Sigmoid colon (tissue), 4 donors: ENCODE measurements at regions not wholly inside any gene's neighbourhood (a gene's known extent, or its start where the extent isn't known, plus 50 kb on each side); places are given as distances from the start of the nearest gene placed in this dataset.

ENCODE experiments used
- CTCF ChIP-seq, 4 experiments: fragments of 450-650 bp in 3 of 4; fragments of 200-600 bp in 1 of 4; IDR thresholded peaks; one replicate each; pipeline ENCODE4 v1.5.1; 2016 to 2019; ENCODE audit warnings: antibody characterized with exemption in 4 of 4, mild to moderate bottlenecking in 3 of 4, moderate library complexity in 2 of 4
- EP300 ChIP-seq, 4 donors: sonication (generic); formaldehyde crosslinking; IDR thresholded peaks; one replicate each; pipeline ENCODE4 v1.6.1; 2017; ENCODE audit warnings: antibody characterized with exemption in 4 of 4
- POLR2A ChIP-seq, 2 donors: fragments of 450-650 bp; IDR thresholded peaks; one replicate each; pipeline ENCODE4 v1.6.1; 2016; ENCODE audit warnings: antibody characterized with exemption in 2 of 2, mild to moderate bottlenecking in 2 of 2, moderate library complexity in 2 of 2

- TF ChIP-seq CTCF (IDR thresholded peaks at IDR 0.05) (no peak), EP300 (IDR thresholded peaks at IDR 0.05) (no peak), POLR2A (IDR thresholded peaks at IDR 0.05) (no peak)
These were observed 466.2 kb upstream of the FOXG1 start for GRCh38 chr14:28300356-28300755.
